Breast epithelium (tissue), 4 donors: ENCODE measurements at regions not wholly inside any gene's neighbourhood (a gene's known extent, or its start where the extent isn't known, plus 50 kb on each side); places are given as distances from the start of the nearest gene placed in this dataset.

Experiments used
- DNase-seq, 2 donors: peaks; one replicate each; pipeline ENCODE4 v3.0.0-alpha.2; 2019; ENCODE audit warnings: low spot score in 2 of 2
- H3K27ac ChIP-seq, 2 donors: fragments of 200-600 bp; sonication (generic) in 1 of 2; one replicate each; pipeline ENCODE4 v1.5.1; 2016 to 2019; ENCODE audit warnings: mild to moderate bottlenecking in 1 of 2
- H3K27me3 ChIP-seq, 2 donors: fragments of 200-600 bp; sonication (generic) in 1 of 2; one replicate each; pipeline versions ENCODE4 v1.5.1 to v1.6.0; 2017 to 2019; ENCODE audit warnings: control low read depth in 1 of 2, mild to moderate bottlenecking in 1 of 2
- H3K36me3 ChIP-seq: fragments of 200-600 bp; one replicate; pipeline ENCODE4 v1.5.1; 2019
- H3K4me1 ChIP-seq, 2 donors: fragments of 200-600 bp; sonication (generic); one replicate each; pipeline ENCODE4 v1.5.1; 2016 to 2019; ENCODE audit warnings: control low read depth in 1 of 2
- H3K4me3 ChIP-seq, 3 donors: fragments of 200-600 bp; sonication (generic); 1 replicate in 2 of 3; 2 replicates in 1 of 3; pipeline ENCODE4 v1.5.1; 2016 to 2019; ENCODE audit warnings: mild to moderate bottlenecking in 3 of 3, moderate library complexity in 2 of 3
- H3K9me3 ChIP-seq, 2 donors: fragments of 200-600 bp; sonication (generic) in 1 of 2; one replicate each; pipeline ENCODE4 v1.5.1; 2016 to 2019; ENCODE audit warnings: control low read depth in 1 of 2
- CTCF ChIP-seq, 3 donors: fragments of 450-650 bp; IDR thresholded peaks; one replicate each; pipeline ENCODE4 v1.5.1; 2016 to 2017; ENCODE audit warnings: antibody characterized with exemption in 3 of 3, mild to moderate bottlenecking in 3 of 3, moderate library complexity in 3 of 3
- POLR2A ChIP-seq: fragments of 450-650 bp; IDR thresholded peaks from one replicate; pipeline ENCODE4 v1.6.1; 2016; ENCODE audit warnings: antibody characterized with exemption, mild to moderate bottlenecking, moderate library complexity
- POLR2AphosphoS5 ChIP-seq, 3 donors: sonication (generic); formaldehyde crosslinking; IDR thresholded peaks; one replicate each; pipeline ENCODE4 v1.6.1; 2017; ENCODE audit warnings: antibody characterized with exemption in 3 of 3
- intact Hi-C: fragments of 100-400 bp; cut with DNase I; formaldehyde crosslinking; loops from one replicate; pipeline ENCODE4 v1.15.1; 2023; ENCODE audit warnings: low total_unique reads

DNA sequence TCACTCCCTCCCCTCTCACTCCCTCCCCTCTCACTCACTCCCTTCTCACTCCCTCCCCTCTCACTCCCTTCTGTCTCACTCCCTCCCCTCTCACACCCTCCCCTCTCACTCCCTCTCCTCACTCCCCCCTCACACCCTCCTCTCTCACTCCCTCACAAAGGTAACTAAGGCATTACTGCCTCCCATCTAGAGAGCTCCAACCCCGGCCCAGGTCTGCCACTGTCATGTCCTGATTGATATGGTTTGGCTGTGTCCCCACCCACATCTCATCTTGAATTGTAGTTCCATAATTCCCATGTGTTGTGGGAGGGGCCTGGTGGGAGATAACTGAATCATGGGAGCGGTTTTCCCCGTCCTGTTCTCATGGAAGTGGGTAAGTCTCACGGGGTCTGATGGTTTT, 359.9 kb upstream of the MYT1L start:
- intact Hi-C loops: loop anchor here (5.0 kb wide), 2 partner anchors 986 to 1206 kb away; no protein-coding TSS in a partner anchor
- no peak overlapping the region for H3K4me3 ChIP-seq
- no peaks in the 10 kb centered on the region for H3K4me1 ChIP-seq
- no peak for DNase-seq
- TF ChIP-seq POLR2AphosphoS5 (IDR thresholded peaks at IDR 0.05): no peak
- TF ChIP-seq POLR2A: no peak
- no peak for TF ChIP-seq CTCF (IDR thresholded peaks at IDR 0.05)
- H3K9me3 ChIP-seq: no peaks in the 10 kb centered on the region
- peaks cover 0 to 43% of the 10 kb centered on the region in 2 donors for H3K27me3 ChIP-seq
- no peak overlapping the region for H3K27ac ChIP-seq
- H3K36me3 ChIP-seq: no peaks in the 10 kb centered on the region

GRCh38 chr2:2689306-2689705, 358.2 kb upstream of the MYT1L start:
- Histone ChIP-seq H3K27me3 (peaks cover 0 to 34% of the 10 kb centered on the region in 2 donors), H3K4me3 (no peak overlapping the region), H3K9me3 (no peaks in the 10 kb centered on the region), H3K4me1 (no peaks in the 10 kb centered on the region), H3K36me3 (no peaks in the 10 kb centered on the region), H3K27ac (no peak overlapping the region)
- intact Hi-C loops: no loop called here
- no peak for TF ChIP-seq POLR2AphosphoS5 (IDR thresholded peaks at IDR 0.05)
- no peak for TF ChIP-seq CTCF (IDR thresholded peaks at IDR 0.05)
- TF ChIP-seq POLR2A: no peak
- no peak for DNase-seq

DNA sequence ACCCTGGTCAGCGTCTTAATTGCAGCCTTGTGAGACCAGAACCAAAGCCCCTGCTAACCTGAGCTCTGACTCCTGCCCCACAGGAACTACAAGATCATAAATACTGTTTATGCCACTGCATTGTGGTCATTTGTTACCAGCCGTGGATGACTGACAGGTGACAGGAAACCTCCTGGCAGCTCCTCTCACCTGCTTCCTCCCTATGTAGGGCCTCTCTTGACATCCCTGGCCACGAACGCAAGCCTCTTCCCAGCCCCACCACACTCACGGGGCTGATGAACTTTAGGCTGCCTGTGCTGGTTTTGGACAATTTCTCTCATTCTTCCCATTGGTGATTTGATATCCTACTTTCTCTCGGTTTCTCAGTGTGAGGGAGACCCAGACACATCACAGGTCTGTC, 357.2 kb upstream of the MYT1L start:
- peaks cover 0 to 25% of the 10 kb centered on the region in 2 donors for H3K27me3 ChIP-seq
- no peaks in the 10 kb centered on the region for H3K4me1 ChIP-seq
- TF ChIP-seq CTCF (IDR thresholded peaks at IDR 0.05) (no peak), POLR2AphosphoS5 (IDR thresholded peaks at IDR 0.05) (no peak), POLR2A (no peak)
- no peak overlapping the region for H3K4me3 ChIP-seq
- no peak for DNase-seq
- intact Hi-C loops: no loop called here
- H3K36me3 ChIP-seq: no peaks in the 10 kb centered on the region
- H3K9me3 ChIP-seq: no peaks in the 10 kb centered on the region
- H3K27ac ChIP-seq: no peak overlapping the region

DNA sequence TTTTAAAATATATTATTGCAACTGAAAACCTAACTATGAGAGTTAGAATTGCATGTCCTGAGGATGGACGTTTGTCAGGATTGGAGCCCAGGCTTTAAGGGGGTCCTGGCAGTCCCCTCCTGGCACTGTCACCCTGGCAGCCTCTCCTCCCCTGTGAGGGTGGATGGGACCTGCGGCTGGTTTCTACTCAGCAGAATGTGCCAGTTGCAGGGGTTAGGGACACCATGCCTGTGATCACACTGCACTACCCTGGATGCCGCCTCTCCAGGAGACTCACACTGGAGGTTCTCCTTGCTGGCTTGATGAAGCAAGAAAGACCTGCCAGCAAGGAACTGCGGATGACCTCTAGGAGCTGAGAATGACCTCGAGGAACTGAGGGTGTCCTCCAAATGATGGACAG, 356.7 kb upstream of the MYT1L start:
- no peak for TF ChIP-seq CTCF (IDR thresholded peaks at IDR 0.05)
- no peak for TF ChIP-seq POLR2A
- TF ChIP-seq POLR2AphosphoS5 (IDR thresholded peaks at IDR 0.05): no peak
- no peak overlapping the region for H3K27ac ChIP-seq
- no peak for DNase-seq
- H3K27me3 ChIP-seq: peaks cover 0 to 21% of the 10 kb centered on the region in 2 donors
- H3K9me3 ChIP-seq: no peaks in the 10 kb centered on the region
- intact Hi-C loops: no loop called here
- H3K4me3 ChIP-seq: no peak overlapping the region
- no peaks in the 10 kb centered on the region for H3K36me3 ChIP-seq
- no peaks in the 10 kb centered on the region for H3K4me1 ChIP-seq

DNA sequence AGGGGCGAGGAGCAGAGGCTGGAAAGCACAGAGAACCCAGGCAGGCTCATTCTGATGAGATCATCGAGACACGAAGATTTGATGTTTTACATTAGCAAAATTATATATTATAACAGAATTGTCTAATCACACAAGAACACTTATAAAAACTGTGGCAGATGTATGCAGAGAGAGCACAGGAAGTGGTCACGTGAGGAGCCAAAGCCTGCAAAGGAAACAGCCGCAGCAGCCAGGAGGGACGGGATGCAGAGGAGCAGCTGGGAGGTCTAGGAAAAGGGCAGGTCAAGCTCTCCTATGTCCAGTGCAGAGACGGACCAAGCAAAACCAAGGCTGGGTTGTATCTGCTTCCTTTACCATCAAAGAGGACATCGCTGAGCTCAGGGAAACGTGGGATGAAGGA, 355.1 kb upstream of the MYT1L start:
- intact Hi-C loops: no loop called here
- TF ChIP-seq CTCF (IDR thresholded peaks at IDR 0.05) (no peak), POLR2AphosphoS5 (IDR thresholded peaks at IDR 0.05) (no peak), POLR2A (no peak)
- H3K4me1 ChIP-seq: no peaks in the 10 kb centered on the region
- DNase-seq: no peak
- peaks cover 0 to 9% of the 10 kb centered on the region in 2 donors for H3K27me3 ChIP-seq
- no peak overlapping the region for H3K27ac ChIP-seq
- no peak overlapping the region for H3K4me3 ChIP-seq
- no peaks in the 10 kb centered on the region for H3K9me3 ChIP-seq
- no peaks in the 10 kb centered on the region for H3K36me3 ChIP-seq
